GM21717 (cell line): ENCODE measurements at regions not wholly inside any gene's neighbourhood (a gene's known extent, or its start where the extent isn't known, plus 50 kb on each side); places are given as distances from the start of the nearest gene placed in this dataset.

Experiments used
- ATAC-seq: cut with Tn5 transposase; IDR thresholded peaks from one replicate; pipeline ENCODE4 v1.9.1; 2021; ENCODE audit warnings: mild to moderate bottlenecking, moderate library complexity; ENCODE audit not compliant: unreplicated experiment

- no peak for ATAC-seq
Observed at GRCh38 chr5:152853361-152853760, 448.3 kb upstream of the NMUR2 start.

GRCh38 chr5:152855441-152855840, 450.4 kb upstream of the NMUR2 start:
- no peak for ATAC-seq

- ATAC-seq = no peak
Observed at GRCh38 chr5:152861231-152861630, 456.2 kb upstream of the NMUR2 start.

- no peak for ATAC-seq
Observed at GRCh38 chr5:152864447-152864846, 459.4 kb upstream of the NMUR2 start.

GRCh38 chr5:152864991-152865390, 459.9 kb upstream of the NMUR2 start:
- ATAC-seq = no peak

GRCh38 chr5:152869971-152870370, 464.9 kb upstream of the NMUR2 start:
- ATAC-seq = no peak

GRCh38 chr5:152882621-152883020, 477.5 kb upstream of the NMUR2 start:
- ATAC-seq = no peak

GRCh38 chr5:152883066-152883775, 478.1 kb upstream of the NMUR2 start:
- ATAC-seq = no peak

GRCh38 chr5:152884006-152884405, 478.9 kb upstream of the NMUR2 start:
- no peak for ATAC-seq

GRCh38 chr5:152900332-152900731, 495.3 kb upstream of the NMUR2 start:
- no peak for ATAC-seq

- ATAC-seq = no peak
Observed at GRCh38 chr5:152901754-152902153, 496.7 kb upstream of the NMUR2 start.

GRCh38 chr5:152905286-152905685, 500.2 kb upstream of the NMUR2 start:
- ATAC-seq = no peak

GRCh38 chr5:152907488-152908245, 502.6 kb upstream of the NMUR2 start:
- no peak for ATAC-seq

GRCh38 chr5:152912924-152913323, 507.8 kb upstream of the NMUR2 start:
- no peak for ATAC-seq

GRCh38 chr5:152932621-152933020, 527.5 kb upstream of the NMUR2 start:
- no peak for ATAC-seq

GRCh38 chr5:152933056-152933455, 528.0 kb upstream of the NMUR2 start:
- ATAC-seq = no peak

- ATAC-seq = no peak
Observed at GRCh38 chr5:152938630-152939029, 533.6 kb upstream of the NMUR2 start.

GRCh38 chr5:152942633-152943336, 537.7 kb upstream of the NMUR2 start:
- ATAC-seq = no peak

GRCh38 chr5:152953788-152954483, 536.5 kb upstream of the GRIA1 start:
- no peak for ATAC-seq

GRCh38 chr5:152956943-152957613, 533.4 kb upstream of the GRIA1 start:
- no peak for ATAC-seq
